Body of pancreas (tissue), 4 donors: ENCODE measurements at regions not wholly inside any gene's neighbourhood (a gene's known extent, or its start where the extent isn't known, plus 50 kb on each side); places are given as distances from the start of the nearest gene placed in this dataset.

ENCODE experiments used
- CTCF ChIP-seq, 7 experiments: fragments of 450-650 bp in 4 of 7; fragments of 200-600 bp in 3 of 7; sonication (generic) in 3 of 7; IDR thresholded peaks; one replicate each; pipeline ENCODE4 v1.5.1; 2016 to 2019; ENCODE audit warnings: antibody characterized with exemption in 7 of 7
- POLR2A ChIP-seq, 3 donors: fragments of 450-650 bp; IDR thresholded peaks; one replicate each; pipeline ENCODE4 v1.6.1; 2016; ENCODE audit warnings: antibody characterized with exemption in 3 of 3, mild to moderate bottlenecking in 2 of 3

GRCh38 chr1:106912131-106912530 lies 144.3 kb upstream of the PRMT6 start:
- TF ChIP-seq POLR2A (IDR thresholded peaks at IDR 0.05) (no peak), CTCF (IDR thresholded peaks at IDR 0.05) (no peak)
